ENCODE measurements at regions not wholly inside any gene's neighbourhood (a gene's known extent, or its start where the extent isn't known, plus 50 kb on each side); places are given as distances from the start of the nearest gene placed in this dataset.

GRCh38 chr6:48027704-48028435 is 83.1 kb downstream of the PTCHD4 start:
- TF ChIP-seq POLR2A (IDR thresholded peaks at IDR 0.05; ENCODE audit: low read depth, low read length) (no peak), POLR2AphosphoS5 (IDR thresholded peaks at IDR 0.05; ENCODE audit: low read depth, low read length) (no peak), TAF1 (IDR thresholded peaks at IDR 0.05; ENCODE audit: low read depth, low read length) (no peak), SPI1 (IDR thresholded peaks at IDR 0.05; ENCODE audit: low read depth, low read length) (no peak), POU2F2 (IDR thresholded peaks at IDR 0.05; ENCODE audit: low read depth, low read length) (no peak), PAX5 (IDR thresholded peaks at IDR 0.05; ENCODE audit: insufficient read depth, low read length, severe bottlenecking) (no peak)

Data from GM12891 (cell line).